ENCODE measurements at regions not wholly inside any gene's neighbourhood (a gene's known extent, or its start where the extent isn't known, plus 50 kb on each side); places are given as distances from the start of the nearest gene placed in this dataset.

- H3K4me3 ChIP-seq = no peak overlapping the region
- no peaks in the 10 kb centered on the region for H3K27me3 ChIP-seq
- 67 to 82% methylated on average over 1 of the region's 1 CpG for WGBS, 2 donors
- peaks cover 0 to under 1% (median 0%) of the 10 kb centered on the region in 9 donors for H3K4me1 ChIP-seq
- ATAC-seq = no peak
- no peaks in the 10 kb centered on the region for H3K9me3 ChIP-seq
- TF ChIP-seq CTCF (IDR thresholded peaks at IDR 0.05) = no peak
- DNase-seq = no peak
- intact Hi-C loops (cut with DNase I) = no loop called here
- H3K36me3 ChIP-seq = no peaks in the 10 kb centered on the region
- no peak overlapping the region for H3K27ac ChIP-seq
Measured at GRCh38 chr13:22468045-22468444, 712.7 kb upstream of the SGCG start.

GRCh38 chr13:22468824-22469223, 712.0 kb upstream of the SGCG start:
- Histone ChIP-seq H3K4me1 (no peaks in the 10 kb centered on the region), H3K27ac (no peak overlapping the region), H3K9me3 (no peaks in the 10 kb centered on the region), H3K36me3 (no peaks in the 10 kb centered on the region), H3K4me3 (no peak overlapping the region), H3K27me3 (no peaks in the 10 kb centered on the region)
- WGBS, 2 donors = 76 to 79% methylated on average over 4 of the region's 4 CpGs
- ATAC-seq (no peak), DNase-seq (no peak)
- no peak for TF ChIP-seq CTCF (IDR thresholded peaks at IDR 0.05)
- intact Hi-C loops (cut with DNase I) = no loop called here

- Histone ChIP-seq H3K27ac (no peak overlapping the region), H3K4me1 (no peaks in the 10 kb centered on the region), H3K4me3 (no peak overlapping the region), H3K9me3 (no peaks in the 10 kb centered on the region), H3K27me3 (no peaks in the 10 kb centered on the region), H3K36me3 (no peaks in the 10 kb centered on the region)
- DNase-seq (no peak), ATAC-seq (no peak)
- intact Hi-C loops (cut with DNase I) = no loop called here
- no peak for TF ChIP-seq CTCF (IDR thresholded peaks at IDR 0.05)
- WGBS, 2 donors = 67 to 78% methylated on average over 4 of the region's 4 CpGs
Measured at GRCh38 chr13:22469452-22469851, 711.3 kb upstream of the SGCG start.

GRCh38 chr13:22470075-22470474, 710.7 kb upstream of the SGCG start:
- DNase-seq (no peak), ATAC-seq (no peak)
- WGBS, 2 donors = 78 to 85% methylated on average over 3 of the region's 3 CpGs
- H3K36me3 ChIP-seq = no peaks in the 10 kb centered on the region
- no peaks in the 10 kb centered on the region for H3K4me1 ChIP-seq
- no peak for TF ChIP-seq CTCF (IDR thresholded peaks at IDR 0.05)
- no peak overlapping the region for H3K4me3 ChIP-seq
- no peak overlapping the region for H3K27ac ChIP-seq
- H3K27me3 ChIP-seq = no peaks in the 10 kb centered on the region
- intact Hi-C loops (cut with DNase I) = no loop called here
- no peaks in the 10 kb centered on the region for H3K9me3 ChIP-seq
